ENCODE measurements at regions not wholly inside any gene's neighbourhood (a gene's known extent, or its start where the extent isn't known, plus 50 kb on each side); places are given as distances from the start of the nearest gene placed in this dataset.

DNA sequence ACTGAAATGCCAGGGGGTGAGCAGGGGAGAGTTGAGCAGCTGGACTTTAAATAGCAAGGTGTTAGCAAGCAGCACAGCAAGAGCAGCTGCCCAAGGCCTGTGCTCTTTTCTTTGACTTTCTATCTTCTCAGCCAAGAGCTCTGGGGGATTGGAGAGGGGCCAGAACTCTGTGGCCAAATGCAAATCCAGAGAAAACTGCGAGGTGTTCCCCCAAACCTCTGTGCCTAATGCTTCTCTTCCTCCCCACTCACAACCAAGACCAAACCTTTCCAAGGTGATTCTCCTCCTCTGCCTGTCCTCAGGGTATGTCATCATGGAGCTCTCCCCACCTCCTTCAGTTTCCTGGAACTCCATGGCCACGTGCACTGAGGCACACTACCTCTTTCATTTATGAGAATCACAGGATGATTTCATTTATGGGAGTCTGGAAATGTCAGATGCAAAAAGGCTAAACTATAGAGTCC is 118.7 kb upstream of the WWC1 start:
- no peak for TF ChIP-seq PPARA (CRISPR knock-in tag; IDR thresholded peaks at IDR 0.05; ENCODE audit: borderline replicate concordance)
- TF ChIP-seq ZNF8 (CRISPR knock-in tag; IDR thresholded peaks at IDR 0.05): no peak
- no peak for TF ChIP-seq ZFP3 (CRISPR knock-in tag; IDR thresholded peaks at IDR 0.05)
- TF ChIP-seq, protein P1, sequence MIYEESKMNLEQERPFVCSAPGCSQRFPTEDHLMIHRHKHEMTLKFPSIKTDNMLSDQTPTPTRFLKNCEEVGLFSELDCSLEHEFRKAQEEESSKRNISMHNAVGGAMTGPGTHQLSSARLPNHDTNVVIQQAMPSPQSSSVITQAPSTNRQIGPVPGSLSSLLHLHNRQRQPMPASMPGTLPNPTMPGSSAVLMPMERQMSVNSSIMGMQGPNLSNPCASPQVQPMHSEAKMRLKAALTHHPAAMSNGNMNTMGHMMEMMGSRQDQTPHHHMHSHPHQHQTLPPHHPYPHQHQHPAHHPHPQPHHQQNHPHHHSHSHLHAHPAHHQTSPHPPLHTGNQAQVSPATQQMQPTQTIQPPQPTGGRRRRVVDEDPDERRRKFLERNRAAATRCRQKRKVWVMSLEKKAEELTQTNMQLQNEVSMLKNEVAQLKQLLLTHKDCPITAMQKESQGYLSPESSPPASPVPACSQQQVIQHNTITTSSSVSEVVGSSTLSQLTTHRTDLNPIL (CRISPR knock-in tag; IDR thresholded peaks at IDR 0.05; ENCODE audit: low read depth): no peak
- TF ChIP-seq, protein P2, sequence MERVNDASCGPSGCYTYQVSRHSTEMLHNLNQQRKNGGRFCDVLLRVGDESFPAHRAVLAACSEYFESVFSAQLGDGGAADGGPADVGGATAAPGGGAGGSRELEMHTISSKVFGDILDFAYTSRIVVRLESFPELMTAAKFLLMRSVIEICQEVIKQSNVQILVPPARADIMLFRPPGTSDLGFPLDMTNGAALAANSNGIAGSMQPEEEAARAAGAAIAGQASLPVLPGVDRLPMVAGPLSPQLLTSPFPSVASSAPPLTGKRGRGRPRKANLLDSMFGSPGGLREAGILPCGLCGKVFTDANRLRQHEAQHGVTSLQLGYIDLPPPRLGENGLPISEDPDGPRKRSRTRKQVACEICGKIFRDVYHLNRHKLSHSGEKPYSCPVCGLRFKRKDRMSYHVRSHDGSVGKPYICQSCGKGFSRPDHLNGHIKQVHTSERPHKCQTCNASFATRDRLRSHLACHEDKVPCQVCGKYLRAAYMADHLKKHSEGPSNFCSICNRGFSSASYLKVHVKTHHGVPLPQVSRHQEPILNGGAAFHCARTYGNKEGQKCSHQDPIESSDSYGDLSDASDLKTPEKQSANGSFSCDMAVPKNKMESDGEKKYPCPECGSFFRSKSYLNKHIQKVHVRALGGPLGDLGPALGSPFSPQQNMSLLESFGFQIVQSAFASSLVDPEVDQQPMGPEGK (CRISPR knock-in tag; IDR thresholded peaks at IDR 0.05; ENCODE audit: borderline replicate concordance): no peak
- no peak for TF ChIP-seq GLIS3 (CRISPR knock-in tag; IDR thresholded peaks at IDR 0.05)
- no peak for TF ChIP-seq TCF4 (CRISPR knock-in tag; IDR thresholded peaks at IDR 0.05; ENCODE audit: borderline replicate concordance)
- no peak for TF ChIP-seq ARNTL (CRISPR knock-in tag; IDR thresholded peaks at IDR 0.05; ENCODE audit: borderline replicate concordance, low read depth)
- TF ChIP-seq, protein P3, sequence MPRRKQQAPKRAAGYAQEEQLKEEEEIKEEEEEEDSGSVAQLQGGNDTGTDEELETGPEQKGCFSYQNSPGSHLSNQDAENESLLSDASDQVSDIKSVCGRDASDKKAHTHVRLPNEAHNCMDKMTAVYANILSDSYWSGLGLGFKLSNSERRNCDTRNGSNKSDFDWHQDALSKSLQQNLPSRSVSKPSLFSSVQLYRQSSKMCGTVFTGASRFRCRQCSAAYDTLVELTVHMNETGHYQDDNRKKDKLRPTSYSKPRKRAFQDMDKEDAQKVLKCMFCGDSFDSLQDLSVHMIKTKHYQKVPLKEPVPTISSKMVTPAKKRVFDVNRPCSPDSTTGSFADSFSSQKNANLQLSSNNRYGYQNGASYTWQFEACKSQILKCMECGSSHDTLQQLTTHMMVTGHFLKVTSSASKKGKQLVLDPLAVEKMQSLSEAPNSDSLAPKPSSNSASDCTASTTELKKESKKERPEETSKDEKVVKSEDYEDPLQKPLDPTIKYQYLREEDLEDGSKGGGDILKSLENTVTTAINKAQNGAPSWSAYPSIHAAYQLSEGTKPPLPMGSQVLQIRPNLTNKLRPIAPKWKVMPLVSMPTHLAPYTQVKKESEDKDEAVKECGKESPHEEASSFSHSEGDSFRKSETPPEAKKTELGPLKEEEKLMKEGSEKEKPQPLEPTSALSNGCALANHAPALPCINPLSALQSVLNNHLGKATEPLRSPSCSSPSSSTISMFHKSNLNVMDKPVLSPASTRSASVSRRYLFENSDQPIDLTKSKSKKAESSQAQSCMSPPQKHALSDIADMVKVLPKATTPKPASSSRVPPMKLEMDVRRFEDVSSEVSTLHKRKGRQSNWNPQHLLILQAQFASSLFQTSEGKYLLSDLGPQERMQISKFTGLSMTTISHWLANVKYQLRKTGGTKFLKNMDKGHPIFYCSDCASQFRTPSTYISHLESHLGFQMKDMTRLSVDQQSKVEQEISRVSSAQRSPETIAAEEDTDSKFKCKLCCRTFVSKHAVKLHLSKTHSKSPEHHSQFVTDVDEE (CRISPR knock-in tag; IDR thresholded peaks at IDR 0.05): no peak
- no peak for TF ChIP-seq ZFP30 (CRISPR knock-in tag; IDR thresholded peaks at IDR 0.05)
- no peak for TF ChIP-seq ZNF70 (CRISPR knock-in tag; IDR thresholded peaks at IDR 0.05)
- TF ChIP-seq RARB (CRISPR knock-in tag; IDR thresholded peaks at IDR 0.05): no peak

All from SK-N-SH treated with all-trans-retinoic acid at 6 μM for 48 hours (cell line).